ENCODE measurements at regions not wholly inside any gene's neighbourhood (a gene's known extent, or its start where the extent isn't known, plus 50 kb on each side); places are given as distances from the start of the nearest gene placed in this dataset.

- TF ChIP-seq CTCF (IDR thresholded peaks at IDR 0.05; ENCODE audit: insufficient read depth, low read depth, low read length) = no peak
- ChIA-PET CTCF (no interaction called here), POLR2A (no interaction called here)
- no peak for DNase-seq (ENCODE audit: low read depth)
- Histone ChIP-seq H3K36me3 (ENCODE audit: control insufficient read depth, insufficient read depth, low read length) (no peaks in the 10 kb centered on the region), H3K4me3 (ENCODE audit: low read depth, low read length) (no peak overlapping the region), H3K27me3 (ENCODE audit: control insufficient read depth, insufficient read depth, low read length) (no peaks in the 10 kb centered on the region)
Measured at GRCh38 chr16:35409503-35409902, 1950.1 kb downstream of the TP53TG3F start.

- H3K27me3 ChIP-seq (ENCODE audit: control insufficient read depth, insufficient read depth, low read length) = no peaks in the 10 kb centered on the region
- POLR2A ChIA-PET = no interaction called here
- CTCF ChIA-PET = no interaction called here
- no peak overlapping the region for H3K4me3 ChIP-seq (ENCODE audit: low read depth, low read length)
- H3K36me3 ChIP-seq (ENCODE audit: control insufficient read depth, insufficient read depth, low read length) = no peaks in the 10 kb centered on the region
- no peak for TF ChIP-seq CTCF (IDR thresholded peaks at IDR 0.05; ENCODE audit: insufficient read depth, low read depth, low read length)
- no peak for DNase-seq (ENCODE audit: low read depth)
Measured at GRCh38 chr16:35410438-35410837, 1951.0 kb downstream of the TP53TG3F start.

GRCh38 chr16:35411156-35411555 lies 1951.7 kb downstream of the TP53TG3F start:
- no peak for DNase-seq (ENCODE audit: low read depth)
- CTCF ChIA-PET = no interaction called here
- no peaks in the 10 kb centered on the region for H3K27me3 ChIP-seq (ENCODE audit: control insufficient read depth, insufficient read depth, low read length)
- POLR2A ChIA-PET = no interaction called here
- no peaks in the 10 kb centered on the region for H3K36me3 ChIP-seq (ENCODE audit: control insufficient read depth, insufficient read depth, low read length)
- no peak for TF ChIP-seq CTCF (IDR thresholded peaks at IDR 0.05; ENCODE audit: insufficient read depth, low read depth, low read length)
- H3K4me3 ChIP-seq (ENCODE audit: low read depth, low read length) = no peak overlapping the region

- CTCF ChIA-PET = no interaction called here
- H3K4me3 ChIP-seq (ENCODE audit: low read depth, low read length) = no peak overlapping the region
- POLR2A ChIA-PET = no interaction called here
- no peak for TF ChIP-seq CTCF (IDR thresholded peaks at IDR 0.05; ENCODE audit: insufficient read depth, low read depth, low read length)
- H3K36me3 ChIP-seq (ENCODE audit: control insufficient read depth, insufficient read depth, low read length) = no peaks in the 10 kb centered on the region
- no peaks in the 10 kb centered on the region for H3K27me3 ChIP-seq (ENCODE audit: control insufficient read depth, insufficient read depth, low read length)
- no peak for DNase-seq (ENCODE audit: low read depth)
Measured at GRCh38 chr16:35414139-35414538, 1954.7 kb downstream of the TP53TG3F start.

GRCh38 chr16:35414563-35414962 lies 1955.2 kb downstream of the TP53TG3F start:
- Histone ChIP-seq H3K36me3 (ENCODE audit: control insufficient read depth, insufficient read depth, low read length) (no peaks in the 10 kb centered on the region), H3K4me3 (ENCODE audit: low read depth, low read length) (no peak overlapping the region), H3K27me3 (ENCODE audit: control insufficient read depth, insufficient read depth, low read length) (no peaks in the 10 kb centered on the region)
- ChIA-PET POLR2A (no interaction called here), CTCF (no interaction called here)
- DNase-seq (ENCODE audit: low read depth) = no peak
- TF ChIP-seq CTCF (IDR thresholded peaks at IDR 0.05; ENCODE audit: insufficient read depth, low read depth, low read length) = no peak
